NCI-H2196 (cell line): ENCODE measurements at regions not wholly inside any gene's neighbourhood (a gene's known extent, or its start where the extent isn't known, plus 50 kb on each side); places are given as distances from the start of the nearest gene placed in this dataset.

Experiments
- DNase-seq: peaks from one replicate; lab custom pipeline; 2025; ENCODE audit not compliant: unreplicated experiment; lab: John Stamatoyannopoulos, UW

DNA sequence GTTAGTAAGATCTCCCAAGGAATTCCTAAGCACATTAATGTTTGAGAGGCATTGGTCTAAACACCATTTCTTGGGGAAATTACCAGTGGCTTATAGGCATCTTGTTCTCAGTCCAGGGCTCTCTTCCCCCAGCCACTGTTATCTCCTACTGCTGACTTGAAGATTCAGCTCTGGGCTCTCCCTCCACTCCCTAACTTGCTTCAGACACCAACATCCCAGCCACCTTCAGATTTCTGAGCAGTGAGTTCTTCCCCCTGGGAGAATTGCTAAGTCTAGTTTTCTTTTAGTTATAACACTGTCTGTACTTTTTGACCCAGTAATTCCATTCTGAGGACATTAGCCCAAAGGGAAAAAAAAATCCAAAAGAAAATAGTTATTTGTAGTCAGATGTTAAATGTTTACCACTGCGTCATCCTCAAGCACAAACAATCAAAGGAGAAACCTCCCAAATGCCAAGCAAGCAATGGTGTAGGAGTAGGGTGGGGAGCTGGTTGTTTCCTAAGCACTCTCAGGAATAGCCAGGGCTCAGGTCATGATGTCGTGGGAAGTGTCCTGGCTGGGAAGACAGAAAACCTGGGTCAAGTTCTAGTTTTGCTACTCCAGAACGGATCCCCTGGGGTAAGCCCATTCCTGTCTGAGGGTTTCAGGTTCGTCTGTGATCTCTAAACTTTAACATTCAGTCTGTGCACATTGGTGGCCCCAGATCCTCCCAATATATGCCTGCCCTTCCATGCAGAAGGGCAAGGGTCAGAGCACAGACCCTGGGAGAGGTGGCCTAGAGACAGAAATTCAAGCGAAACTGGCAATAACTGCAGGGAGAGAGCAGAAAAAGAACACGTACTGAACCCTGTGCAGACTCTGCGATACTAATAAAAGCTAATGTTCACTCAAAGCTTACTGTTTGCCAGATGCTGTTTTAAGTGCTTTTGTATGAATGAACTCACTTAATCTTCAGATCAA is 191.1 kb upstream of the FGGY start:
- no peak for DNase-seq

DNA sequence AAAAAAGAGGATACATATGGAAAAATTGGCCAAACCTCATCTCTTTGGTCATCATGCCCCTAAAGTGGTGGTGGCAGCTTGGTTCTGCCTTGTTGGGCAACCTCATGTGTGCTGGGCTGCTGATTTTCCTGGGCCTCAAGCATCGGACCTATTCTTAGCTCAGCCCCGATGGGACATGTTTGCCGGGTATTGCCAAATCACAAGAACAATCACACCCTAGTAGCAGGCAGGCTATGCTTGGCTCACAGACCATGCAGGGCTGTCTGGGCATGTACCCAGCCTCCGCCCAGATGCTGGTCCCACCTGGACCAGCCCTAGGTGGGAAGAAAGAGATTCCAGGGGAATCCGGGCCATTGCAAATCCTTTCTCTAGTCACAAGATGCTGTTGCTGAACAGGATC is 189.4 kb upstream of the FGGY start:
- DNase-seq: no peak

DNA sequence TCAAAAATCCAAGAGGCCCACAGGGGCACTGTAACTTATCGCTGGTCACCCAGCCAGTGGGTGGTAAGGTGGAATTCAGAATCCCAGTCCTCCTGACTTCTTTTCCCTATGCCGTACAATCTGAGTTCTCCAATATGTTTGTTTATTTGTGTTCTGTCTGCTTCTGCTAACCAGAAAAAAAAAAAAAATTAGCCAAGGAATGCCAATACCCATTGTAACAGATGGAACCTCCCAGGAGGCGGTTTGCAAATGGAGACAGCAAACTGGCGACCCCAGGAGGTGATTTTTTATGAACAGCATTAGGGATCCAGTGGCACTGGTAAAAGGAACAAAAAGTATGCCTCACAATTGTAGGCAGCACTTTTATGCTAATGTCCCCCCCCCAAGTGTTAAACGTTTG is 189.0 kb upstream of the FGGY start:
- no peak for DNase-seq

DNA sequence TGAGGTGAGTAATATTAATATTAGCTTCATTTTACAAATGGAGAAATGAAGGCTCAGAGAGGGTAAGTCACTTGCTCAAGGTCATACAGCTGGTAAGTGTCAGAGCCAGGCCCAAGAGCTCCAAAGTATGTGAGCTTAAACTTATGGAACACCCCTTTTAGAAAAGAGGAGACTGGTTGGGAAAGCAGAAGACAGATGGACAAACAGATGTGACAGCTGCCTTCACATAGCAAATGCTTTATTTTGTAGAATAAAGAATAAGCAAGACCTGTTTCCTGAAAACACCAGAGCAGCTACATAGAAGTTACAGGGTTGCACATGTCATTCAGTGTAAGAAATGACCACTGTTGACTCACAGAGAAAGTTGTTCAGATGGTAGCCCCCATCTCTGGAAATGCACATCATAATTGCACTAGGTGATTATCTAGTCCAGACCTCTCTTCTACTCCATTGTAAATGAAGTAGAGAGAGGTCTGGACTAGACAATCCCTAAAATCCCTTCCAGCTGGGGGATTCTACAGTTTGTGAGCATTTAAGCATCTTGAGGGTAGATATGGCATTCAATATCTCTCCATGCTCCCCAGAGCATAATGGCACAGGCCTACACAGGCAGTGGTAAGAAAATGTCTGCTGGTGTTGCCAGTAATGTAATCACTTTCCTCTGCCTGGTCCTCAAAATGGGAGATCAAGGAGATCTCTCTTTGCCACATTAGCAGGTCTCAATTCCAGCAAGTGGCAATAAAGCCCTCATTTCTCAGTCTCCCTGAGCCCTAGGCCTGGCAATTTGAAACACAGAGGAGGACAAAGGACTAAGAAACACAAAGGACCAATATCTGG is 188.2 kb upstream of the FGGY start:
- DNase-seq: no peak

DNA sequence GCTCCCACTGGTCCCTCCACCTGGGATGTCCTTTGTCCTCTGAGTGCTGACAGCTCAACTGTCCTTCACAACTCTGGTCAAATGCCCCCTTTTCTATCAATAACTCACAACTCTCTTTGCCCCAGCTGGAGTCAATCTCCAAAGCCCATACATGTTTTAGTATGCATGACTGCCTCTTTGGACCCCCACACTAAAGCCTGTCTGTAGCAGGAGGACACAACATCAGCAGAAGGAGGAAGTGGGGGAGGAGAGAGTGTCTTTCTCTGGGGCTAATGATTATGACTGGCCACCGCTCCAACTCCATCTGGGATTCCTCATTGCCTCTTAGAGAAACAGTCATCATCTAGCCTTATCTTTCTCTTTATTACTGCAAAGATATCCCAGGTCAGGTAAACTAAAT is 186.6 kb upstream of the FGGY start:
- no peak for DNase-seq

DNA sequence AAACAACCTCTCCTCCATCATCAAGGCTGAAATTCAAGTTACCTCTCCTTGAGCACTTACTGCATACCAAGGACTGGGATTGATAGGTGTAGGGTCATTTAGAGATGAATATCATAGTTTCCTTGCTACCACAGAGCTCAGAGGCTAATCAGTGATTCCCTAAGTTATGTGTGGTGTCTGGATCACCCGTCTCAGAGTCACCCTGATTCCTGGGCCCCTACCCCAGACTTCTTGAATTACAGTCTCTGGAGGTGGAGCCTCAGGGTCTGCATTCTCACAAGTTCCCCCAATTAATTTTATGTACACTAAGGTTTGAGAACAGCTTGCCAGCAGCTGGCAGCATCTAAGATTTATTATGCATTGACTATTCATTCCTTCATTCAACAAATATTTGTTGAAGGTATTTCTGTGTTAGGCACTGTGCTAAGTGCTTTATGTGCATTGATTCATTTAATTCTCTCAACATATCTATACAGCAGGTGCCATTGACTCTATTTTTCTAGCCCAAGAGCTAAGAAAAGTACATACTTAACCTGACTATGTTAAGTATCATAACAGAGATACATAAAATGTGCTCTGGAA is 182.9 kb upstream of the FGGY start:
- no peak for DNase-seq

DNA sequence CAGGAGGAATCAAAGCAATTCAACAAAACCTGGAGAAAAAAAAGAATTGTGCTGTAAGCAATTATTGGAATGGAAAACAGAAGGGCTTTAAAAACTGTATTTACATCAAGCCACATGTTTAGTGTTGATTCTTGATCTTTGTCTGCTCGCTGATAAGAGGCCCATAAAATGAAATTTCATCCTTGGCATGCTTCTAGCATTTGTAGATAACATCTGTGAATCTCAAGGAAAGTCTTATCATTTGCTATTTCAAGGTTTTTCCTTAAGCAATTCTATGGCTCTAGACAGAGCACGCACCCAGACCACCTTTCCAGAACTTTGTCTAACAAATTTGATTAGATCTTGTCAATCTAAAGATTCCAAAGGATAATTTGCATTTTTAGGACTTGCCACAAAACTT is 181.0 kb upstream of the FGGY start:
- DNase-seq: no peak

DNA sequence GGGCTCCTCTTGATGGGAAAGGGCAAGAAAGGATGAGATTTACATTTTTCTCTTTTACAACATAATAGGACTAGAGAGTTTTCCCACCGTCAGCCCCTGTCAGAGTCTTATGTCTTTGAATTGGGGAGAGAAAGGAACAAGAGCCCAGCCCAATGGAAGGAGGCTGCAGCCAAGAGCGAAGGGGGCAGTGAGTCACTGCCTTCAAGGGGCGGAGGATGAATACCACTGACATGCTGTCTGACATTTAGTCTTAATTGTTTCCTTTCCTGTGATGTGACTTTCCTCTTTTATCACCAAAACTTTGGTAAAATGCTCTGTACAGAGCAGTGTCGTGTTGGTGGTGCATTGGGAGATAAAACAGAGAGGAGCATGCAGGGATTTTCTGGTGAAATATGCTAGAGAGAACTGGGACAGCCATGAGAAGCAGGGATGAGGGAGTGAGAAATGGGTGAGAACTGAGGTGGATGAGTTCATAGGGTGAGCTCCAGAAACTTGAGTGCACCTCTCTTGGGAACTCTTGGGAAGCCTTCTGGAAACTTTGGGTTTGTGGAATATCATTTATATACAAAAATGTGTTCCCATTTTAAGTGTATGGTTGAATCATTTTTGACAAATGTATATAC is 179.9 kb upstream of the FGGY start:
- no peak for DNase-seq

DNA sequence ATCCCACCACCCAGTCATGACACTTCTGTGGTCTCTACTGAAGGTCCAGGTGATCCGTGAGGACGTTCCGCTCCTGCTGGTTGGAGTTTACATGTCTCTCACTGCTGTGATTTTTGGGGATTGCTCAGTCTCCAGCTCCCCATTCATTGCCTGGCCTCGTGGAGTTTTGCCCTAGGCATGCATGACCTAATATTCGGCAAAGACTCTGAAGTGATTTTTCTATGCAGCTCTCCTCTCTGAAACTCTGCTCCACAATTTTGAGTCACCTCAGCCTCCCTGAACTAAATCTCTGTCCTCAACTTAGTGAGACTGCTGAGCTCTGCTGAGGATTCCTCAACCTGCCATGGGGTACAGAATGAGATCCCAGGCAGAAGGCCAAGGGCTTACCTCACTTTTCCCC is 174.4 kb upstream of the FGGY start:
- no peak for DNase-seq

DNA sequence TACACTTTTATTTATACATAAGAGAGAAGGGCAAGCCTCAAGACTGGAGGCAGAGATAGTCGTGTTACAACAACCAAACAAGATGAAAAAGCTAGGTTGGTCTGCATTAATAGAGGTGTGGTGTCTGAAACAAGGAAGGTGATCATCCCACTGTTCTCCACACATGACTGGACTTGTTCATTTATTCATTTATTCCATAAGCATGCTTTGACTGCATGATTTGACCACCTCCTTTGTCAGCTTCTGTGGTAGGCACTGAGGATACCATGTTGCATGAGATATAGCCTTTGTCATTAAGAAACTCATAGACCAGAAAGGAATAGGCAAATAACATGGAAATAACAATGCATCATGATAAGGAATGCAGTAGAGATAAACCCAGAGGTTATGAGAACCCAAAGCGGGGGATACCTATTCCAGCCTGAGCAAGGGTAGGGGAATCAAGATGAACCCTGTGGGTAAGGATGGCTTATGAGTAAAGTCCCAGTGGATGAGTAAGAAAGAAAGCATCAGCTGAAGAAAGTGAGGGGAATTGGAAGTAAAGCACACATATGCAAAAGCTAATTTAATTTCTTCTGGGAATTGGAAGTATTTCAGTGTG is 173.7 kb upstream of the FGGY start:
- DNase-seq: no peak

DNA sequence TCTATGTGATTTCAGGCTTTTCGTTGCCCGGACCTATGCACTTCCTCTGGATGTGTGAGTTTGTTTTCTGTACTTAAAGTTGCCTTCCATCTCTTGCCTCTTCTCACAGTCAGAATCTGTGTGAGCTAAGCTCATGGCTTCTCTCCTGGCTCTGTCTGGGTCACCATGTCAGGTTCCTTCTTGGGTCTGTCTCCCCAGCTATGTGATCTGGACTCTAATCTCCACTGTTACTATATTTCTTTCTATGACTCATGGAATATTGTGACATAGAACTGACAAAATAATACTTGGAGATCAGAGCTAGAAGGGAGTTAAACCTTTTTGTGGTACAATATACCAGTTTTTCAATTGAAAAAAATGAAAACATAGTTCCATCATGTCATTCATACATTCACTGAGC is 172.7 kb upstream of the FGGY start:
- no peak for DNase-seq

DNA sequence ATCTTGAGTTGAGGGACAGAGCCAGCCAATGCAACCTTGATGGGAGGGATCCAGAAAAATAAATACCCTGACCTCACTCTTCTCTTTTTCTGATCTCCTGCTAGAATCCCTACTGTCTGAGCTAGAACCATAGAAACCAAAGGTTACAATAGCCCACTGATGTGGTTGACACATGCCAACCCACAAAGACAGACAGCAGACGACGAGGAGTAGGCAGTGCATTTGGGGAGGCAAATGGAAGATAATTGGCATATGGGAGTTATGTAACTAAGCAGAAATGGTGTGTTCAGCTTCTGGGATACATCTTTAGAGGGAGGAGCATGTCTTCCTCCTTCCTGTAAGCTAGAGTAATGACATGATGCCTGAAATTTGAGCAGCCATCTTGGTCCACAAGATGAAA is 171.7 kb upstream of the FGGY start:
- no peak for DNase-seq

DNA sequence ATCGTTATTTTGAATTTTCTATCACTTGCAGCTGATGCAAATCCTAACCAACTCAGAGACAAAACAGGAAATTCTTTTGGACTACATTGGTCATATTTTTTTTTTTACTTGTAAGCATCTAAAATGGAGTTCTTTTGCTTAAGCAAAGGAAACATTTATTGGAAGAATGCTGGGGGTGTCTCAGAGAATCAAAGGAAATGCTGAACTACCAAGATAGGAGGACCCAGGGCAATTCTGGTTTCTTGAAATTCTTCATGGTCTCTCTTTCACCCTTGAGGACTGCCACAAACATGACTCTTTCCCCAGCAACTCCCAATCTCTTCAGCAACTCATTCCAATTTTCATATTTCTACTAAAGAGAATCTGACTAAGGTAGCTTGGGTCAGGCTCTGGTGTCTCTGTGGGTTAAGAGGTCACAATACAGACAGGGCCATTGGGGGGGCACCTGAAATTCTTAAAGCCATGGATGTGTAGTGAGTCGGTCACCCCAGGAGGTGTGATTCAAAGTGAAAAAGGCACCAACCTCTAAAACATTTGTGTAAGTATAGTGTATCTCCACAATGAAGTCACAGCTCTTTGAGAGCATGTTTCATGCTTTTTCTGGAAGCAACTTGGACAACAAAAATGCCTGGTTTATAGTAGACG is 171.1 kb upstream of the FGGY start:
- no peak for DNase-seq

DNA sequence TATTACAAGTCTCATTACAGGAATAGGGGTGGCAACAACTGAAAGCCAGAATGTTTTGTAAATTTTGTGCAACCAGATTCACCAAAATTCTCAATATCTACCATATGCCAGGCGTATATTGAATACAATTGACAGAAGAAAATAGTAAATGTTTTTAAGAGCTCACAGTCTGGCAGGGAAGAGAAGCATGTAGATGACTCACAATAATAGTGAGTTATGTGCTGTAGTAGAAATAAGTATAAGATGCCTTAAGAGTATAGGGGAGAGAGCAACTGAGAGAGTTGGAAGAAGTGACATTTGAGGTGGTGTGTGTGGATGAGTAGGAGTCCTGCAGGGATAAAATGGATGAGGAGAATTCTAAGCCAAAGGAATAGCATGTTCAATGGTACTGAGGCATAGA is 170.5 kb upstream of the FGGY start:
- DNase-seq: no peak

DNA sequence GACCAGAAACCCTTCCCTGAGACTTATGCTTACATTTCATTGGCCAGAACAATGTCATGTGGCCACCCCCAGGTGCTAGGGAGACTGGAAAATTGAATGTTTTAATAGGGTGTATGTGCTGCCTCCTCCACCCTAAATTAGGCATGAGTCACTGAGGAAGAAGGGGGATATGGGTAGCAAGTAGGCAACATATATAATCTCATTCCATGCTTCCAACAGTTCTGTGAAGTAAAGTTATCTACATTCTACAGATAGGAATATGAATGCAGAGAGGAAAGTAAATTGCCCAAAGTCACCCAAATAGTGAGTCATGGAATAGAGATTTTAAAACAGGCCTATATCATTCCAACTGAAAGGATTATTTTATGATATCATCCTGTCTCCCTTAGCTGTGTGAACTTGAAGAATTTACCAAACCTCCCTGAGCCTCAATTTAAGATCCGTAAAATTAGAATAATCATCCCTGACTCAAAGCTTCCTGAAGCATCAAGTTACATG is 168.6 kb upstream of the FGGY start:
- no peak for DNase-seq

DNA sequence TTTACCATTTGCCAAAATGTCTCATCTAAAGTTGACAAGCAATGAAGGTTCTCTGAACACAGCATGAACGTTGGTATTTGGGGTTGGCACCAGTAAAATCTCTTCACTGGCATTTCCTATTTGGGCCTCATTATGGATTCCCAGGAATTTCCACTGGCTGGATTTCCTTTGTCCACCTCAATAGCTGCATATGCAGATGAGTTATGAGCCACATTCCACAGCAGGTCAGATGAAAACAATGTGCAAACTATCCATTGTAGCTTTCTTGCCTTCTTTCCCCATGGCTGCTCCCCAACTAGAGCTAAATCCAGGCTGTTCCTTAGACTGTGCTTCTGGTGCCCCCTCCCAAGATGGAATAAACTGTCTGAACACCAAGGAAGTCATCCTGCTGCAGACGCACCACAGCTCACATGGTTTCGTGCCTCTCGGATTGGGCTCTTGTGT is 168.1 kb upstream of the FGGY start:
- DNase-seq: no peak

DNA sequence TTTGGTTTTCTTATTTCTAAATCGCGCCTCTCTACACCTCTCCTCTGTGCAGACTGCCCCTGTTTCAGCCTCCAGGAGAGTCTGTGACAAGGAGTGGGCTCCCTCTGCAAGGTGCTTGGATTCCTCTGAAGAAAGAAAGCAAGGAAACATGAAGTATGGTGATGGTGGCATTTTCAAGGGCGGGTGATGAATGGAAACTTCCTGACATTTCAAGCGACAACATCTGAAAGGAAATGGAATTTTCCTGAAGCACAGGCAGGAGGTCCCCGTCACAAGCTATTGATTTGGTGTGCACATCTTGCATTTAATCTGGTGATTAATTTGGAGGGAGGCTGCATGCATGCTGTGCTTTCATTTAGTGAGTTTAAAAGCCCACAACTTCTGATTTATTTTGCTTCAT is 164.6 kb upstream of the FGGY start:
- DNase-seq: no peak

DNA sequence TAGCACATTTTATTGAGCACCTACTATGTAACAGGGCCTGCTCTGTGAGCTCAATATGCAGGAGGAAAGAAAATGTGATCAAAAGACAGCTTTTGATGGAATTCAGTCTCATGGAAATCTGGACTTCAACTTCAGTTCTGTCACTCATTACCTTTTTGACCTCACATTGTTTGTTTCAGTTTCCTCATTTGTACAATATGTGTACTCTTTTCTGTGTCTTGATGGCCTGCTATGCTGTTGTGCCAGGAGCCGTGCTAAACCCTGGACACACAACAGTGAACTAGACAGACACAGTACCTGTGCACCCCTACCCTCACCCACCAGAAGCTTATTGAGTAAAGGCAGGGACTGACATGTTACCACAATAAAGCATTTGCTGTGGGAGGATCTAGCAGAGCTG is 162.9 kb upstream of the FGGY start:
- no peak for DNase-seq

DNA sequence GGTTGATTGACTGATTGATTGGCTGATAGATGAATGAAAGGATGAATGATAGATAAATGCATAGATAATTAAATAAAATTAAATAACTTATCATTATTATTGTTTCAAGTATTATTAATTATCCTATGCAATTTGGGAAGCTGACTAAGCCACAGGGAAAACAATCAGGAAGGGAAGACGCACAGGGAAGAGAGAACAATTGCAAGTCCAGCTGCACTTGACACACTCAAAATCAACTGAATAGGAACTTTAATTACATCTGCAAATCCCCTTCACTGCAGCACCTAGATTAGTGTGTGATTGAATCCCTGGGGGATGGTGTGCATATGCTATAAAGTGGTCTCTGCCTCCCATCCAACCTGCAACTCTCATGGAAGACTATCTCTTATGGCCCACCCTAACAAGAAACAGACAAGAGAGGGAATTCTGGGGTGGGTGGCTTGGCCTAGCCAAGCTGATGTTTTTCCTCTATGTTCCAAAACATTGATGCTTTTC is 161.1 kb upstream of the FGGY start:
- DNase-seq: no peak
